ENCODE measurements at regions not wholly inside any gene's neighbourhood (a gene's known extent, or its start where the extent isn't known, plus 50 kb on each side); places are given as distances from the start of the nearest gene placed in this dataset.

DNA sequence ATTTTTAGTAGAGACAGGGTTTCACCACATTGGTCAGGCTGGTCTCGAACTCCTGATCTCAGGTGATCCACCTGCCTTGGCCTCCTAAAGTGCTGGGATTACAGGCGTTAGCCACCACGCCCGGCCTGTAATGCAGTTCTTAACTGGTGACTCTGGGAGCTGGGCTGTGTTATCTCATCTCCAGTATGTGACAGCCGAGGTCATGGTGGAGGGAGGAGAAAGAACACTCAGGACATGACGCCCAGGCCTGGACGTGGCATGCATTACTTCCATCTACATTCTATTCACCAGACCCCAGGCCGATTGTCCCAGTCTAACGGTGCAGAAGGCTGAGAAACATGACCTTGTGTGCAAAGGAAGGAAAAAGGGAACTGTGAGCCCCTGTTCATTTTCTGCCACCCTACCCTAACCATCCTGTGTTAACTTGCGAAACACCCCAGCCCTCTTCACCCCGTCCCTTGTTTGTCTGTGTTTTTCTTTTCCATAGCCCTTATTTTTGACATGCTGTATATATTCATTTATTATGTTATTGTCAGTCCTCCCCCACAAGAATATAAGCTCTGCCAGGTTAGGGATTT is 88.1 kb upstream of the ASAP2 start:
- ATAC-seq, result no peak
- TF ChIP-seq TOX (CRISPR knock-in tag; IDR thresholded peaks at IDR 0.05; ENCODE audit: borderline replicate concordance) (no peak), ZNF565 (CRISPR knock-in tag; conservative IDR thresholded peaks at IDR 0.05; ENCODE audit: low read depth) (no peak), CSDC2 (CRISPR knock-in tag; IDR thresholded peaks at IDR 0.05) (no peak), ZNF70 (CRISPR knock-in tag; IDR thresholded peaks at IDR 0.05) (no peak), BACH2 (CRISPR knock-in tag; IDR thresholded peaks at IDR 0.05; ENCODE audit: borderline replicate concordance) (no peak), OSR1 (CRISPR knock-in tag; IDR thresholded peaks at IDR 0.05) (no peak), ESRRG (CRISPR knock-in tag; IDR thresholded peaks at IDR 0.05) (no peak)
- TF ChIP-seq, protein P1, sequence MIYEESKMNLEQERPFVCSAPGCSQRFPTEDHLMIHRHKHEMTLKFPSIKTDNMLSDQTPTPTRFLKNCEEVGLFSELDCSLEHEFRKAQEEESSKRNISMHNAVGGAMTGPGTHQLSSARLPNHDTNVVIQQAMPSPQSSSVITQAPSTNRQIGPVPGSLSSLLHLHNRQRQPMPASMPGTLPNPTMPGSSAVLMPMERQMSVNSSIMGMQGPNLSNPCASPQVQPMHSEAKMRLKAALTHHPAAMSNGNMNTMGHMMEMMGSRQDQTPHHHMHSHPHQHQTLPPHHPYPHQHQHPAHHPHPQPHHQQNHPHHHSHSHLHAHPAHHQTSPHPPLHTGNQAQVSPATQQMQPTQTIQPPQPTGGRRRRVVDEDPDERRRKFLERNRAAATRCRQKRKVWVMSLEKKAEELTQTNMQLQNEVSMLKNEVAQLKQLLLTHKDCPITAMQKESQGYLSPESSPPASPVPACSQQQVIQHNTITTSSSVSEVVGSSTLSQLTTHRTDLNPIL (CRISPR knock-in tag; IDR thresholded peaks at IDR 0.05; ENCODE audit: low read depth), result no peak

DNA sequence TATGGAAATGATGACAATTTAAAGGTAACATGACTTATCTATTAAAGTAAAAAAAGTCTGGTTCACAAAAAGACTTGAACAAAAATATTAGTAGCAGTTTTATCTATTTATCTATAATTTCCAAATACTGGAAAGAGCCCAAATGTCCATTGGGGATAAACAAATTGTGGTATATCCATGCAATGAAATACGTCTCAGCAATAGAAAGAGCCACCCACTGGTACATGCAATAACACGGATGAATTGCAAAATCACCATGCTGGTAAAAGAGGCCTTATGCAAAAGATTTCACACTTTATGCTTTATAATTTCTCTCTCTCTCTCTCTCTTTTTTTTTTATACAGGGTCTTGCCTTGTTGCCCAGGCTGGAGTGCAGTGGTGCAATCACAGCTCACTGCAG is 91.4 kb upstream of the ASAP2 start:
- no peak for ATAC-seq
- TF ChIP-seq, protein P2, sequence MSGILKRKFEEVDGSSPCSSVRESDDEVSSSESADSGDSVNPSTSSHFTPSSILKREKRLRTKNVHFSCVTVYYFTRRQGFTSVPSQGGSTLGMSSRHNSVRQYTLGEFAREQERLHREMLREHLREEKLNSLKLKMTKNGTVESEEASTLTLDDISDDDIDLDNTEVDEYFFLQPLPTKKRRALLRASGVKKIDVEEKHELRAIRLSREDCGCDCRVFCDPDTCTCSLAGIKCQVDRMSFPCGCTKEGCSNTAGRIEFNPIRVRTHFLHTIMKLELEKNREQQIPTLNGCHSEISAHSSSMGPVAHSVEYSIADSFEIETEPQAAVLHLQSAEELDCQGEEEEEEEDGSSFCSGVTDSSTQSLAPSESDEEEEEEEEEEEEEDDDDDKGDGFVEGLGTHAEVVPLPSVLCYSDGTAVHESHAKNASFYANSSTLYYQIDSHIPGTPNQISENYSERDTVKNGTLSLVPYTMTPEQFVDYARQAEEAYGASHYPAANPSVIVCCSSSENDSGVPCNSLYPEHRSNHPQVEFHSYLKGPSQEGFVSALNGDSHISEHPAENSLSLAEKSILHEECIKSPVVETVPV (CRISPR knock-in tag; IDR thresholded peaks at IDR 0.05), result no peak
- TF ChIP-seq ZNF8 (CRISPR knock-in tag; IDR thresholded peaks at IDR 0.05), result peak; percentile 80

DNA sequence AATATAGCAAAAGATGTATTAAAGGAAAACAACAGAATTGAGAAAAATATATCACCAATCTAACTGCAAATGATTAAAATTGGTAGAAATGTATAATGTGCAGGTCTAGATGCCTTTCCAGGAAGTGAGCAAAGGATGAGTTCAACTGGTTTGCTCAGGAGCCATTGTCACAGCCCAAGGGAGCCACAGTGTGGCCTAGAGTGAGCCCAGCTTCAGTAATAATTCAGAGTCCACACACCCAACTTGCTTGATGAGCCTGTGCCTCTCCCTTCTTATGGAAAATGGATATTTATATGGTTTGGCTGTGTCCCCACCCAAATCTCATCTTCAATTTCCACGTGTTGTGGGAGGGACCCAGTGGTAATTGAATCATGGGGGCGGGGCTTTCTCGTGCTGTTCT is 92.2 kb upstream of the ASAP2 start:
- TF ChIP-seq PPARA (CRISPR knock-in tag; IDR thresholded peaks at IDR 0.05; ENCODE audit: borderline replicate concordance) (no peak), ZNF565 (CRISPR knock-in tag; conservative IDR thresholded peaks at IDR 0.05; ENCODE audit: low read depth) (no peak), ISL1 (CRISPR knock-in tag; IDR thresholded peaks at IDR 0.05) (no peak), ZFP30 (CRISPR knock-in tag; IDR thresholded peaks at IDR 0.05) (no peak), ZC3H10 (CRISPR knock-in tag; IDR thresholded peaks at IDR 0.05) (no peak), TOX (CRISPR knock-in tag; IDR thresholded peaks at IDR 0.05; ENCODE audit: borderline replicate concordance) (no peak), GLIS3 (CRISPR knock-in tag; IDR thresholded peaks at IDR 0.05) (no peak), OSR1 (CRISPR knock-in tag; IDR thresholded peaks at IDR 0.05) (no peak), CSDC2 (CRISPR knock-in tag; IDR thresholded peaks at IDR 0.05) (no peak), ZNF70 (CRISPR knock-in tag; IDR thresholded peaks at IDR 0.05) (no peak), BACH2 (CRISPR knock-in tag; IDR thresholded peaks at IDR 0.05; ENCODE audit: borderline replicate concordance) (no peak), TCF4 (CRISPR knock-in tag; IDR thresholded peaks at IDR 0.05; ENCODE audit: borderline replicate concordance) (no peak), ZFP3 (CRISPR knock-in tag; IDR thresholded peaks at IDR 0.05) (no peak), ARNTL (CRISPR knock-in tag; IDR thresholded peaks at IDR 0.05; ENCODE audit: borderline replicate concordance, low read depth) (no peak), RARB (CRISPR knock-in tag; IDR thresholded peaks at IDR 0.05) (no peak)
- TF ChIP-seq, protein P3, sequence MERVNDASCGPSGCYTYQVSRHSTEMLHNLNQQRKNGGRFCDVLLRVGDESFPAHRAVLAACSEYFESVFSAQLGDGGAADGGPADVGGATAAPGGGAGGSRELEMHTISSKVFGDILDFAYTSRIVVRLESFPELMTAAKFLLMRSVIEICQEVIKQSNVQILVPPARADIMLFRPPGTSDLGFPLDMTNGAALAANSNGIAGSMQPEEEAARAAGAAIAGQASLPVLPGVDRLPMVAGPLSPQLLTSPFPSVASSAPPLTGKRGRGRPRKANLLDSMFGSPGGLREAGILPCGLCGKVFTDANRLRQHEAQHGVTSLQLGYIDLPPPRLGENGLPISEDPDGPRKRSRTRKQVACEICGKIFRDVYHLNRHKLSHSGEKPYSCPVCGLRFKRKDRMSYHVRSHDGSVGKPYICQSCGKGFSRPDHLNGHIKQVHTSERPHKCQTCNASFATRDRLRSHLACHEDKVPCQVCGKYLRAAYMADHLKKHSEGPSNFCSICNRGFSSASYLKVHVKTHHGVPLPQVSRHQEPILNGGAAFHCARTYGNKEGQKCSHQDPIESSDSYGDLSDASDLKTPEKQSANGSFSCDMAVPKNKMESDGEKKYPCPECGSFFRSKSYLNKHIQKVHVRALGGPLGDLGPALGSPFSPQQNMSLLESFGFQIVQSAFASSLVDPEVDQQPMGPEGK (CRISPR knock-in tag; IDR thresholded peaks at IDR 0.05; ENCODE audit: borderline replicate concordance), result no peak
- TF ChIP-seq, protein P4, sequence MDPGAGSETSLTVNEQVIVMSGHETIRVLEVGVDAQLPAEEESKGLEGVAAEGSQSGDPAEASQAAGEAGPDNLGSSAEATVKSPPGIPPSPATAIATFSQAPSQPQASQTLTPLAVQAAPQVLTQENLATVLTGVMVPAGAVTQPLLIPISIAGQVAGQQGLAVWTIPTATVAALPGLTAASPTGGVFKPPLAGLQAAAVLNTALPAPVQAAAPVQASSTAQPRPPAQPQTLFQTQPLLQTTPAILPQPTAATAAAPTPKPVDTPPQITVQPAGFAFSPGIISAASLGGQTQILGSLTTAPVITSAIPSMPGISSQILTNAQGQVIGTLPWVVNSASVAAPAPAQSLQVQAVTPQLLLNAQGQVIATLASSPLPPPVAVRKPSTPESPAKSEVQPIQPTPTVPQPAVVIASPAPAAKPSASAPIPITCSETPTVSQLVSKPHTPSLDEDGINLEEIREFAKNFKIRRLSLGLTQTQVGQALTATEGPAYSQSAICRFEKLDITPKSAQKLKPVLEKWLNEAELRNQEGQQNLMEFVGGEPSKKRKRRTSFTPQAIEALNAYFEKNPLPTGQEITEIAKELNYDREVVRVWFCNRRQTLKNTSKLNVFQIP (CRISPR knock-in tag; IDR thresholded peaks at IDR 0.05; ENCODE audit: borderline replicate concordance, low read depth), result no peak
- TF ChIP-seq, protein P2 (CRISPR knock-in tag; IDR thresholded peaks at IDR 0.05), result no peak
- TF ChIP-seq, protein P5, sequence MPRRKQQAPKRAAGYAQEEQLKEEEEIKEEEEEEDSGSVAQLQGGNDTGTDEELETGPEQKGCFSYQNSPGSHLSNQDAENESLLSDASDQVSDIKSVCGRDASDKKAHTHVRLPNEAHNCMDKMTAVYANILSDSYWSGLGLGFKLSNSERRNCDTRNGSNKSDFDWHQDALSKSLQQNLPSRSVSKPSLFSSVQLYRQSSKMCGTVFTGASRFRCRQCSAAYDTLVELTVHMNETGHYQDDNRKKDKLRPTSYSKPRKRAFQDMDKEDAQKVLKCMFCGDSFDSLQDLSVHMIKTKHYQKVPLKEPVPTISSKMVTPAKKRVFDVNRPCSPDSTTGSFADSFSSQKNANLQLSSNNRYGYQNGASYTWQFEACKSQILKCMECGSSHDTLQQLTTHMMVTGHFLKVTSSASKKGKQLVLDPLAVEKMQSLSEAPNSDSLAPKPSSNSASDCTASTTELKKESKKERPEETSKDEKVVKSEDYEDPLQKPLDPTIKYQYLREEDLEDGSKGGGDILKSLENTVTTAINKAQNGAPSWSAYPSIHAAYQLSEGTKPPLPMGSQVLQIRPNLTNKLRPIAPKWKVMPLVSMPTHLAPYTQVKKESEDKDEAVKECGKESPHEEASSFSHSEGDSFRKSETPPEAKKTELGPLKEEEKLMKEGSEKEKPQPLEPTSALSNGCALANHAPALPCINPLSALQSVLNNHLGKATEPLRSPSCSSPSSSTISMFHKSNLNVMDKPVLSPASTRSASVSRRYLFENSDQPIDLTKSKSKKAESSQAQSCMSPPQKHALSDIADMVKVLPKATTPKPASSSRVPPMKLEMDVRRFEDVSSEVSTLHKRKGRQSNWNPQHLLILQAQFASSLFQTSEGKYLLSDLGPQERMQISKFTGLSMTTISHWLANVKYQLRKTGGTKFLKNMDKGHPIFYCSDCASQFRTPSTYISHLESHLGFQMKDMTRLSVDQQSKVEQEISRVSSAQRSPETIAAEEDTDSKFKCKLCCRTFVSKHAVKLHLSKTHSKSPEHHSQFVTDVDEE (CRISPR knock-in tag; IDR thresholded peaks at IDR 0.05), result no peak
- no peak for ATAC-seq
